ELR (cell line): ENCODE measurements at regions not wholly inside any gene's neighbourhood (a gene's known extent, or its start where the extent isn't known, plus 50 kb on each side); places are given as distances from the start of the nearest gene placed in this dataset.
"Not testable (repeated sequence)": the region's sequence is repeated elsewhere in the genome, so short reads cannot be mapped to it uniquely, and the experiment has no call there.

Experiments
- DNase-seq: peaks from one replicate; pipeline ENCODE4 v3.0.0-alpha.2; 2015; ENCODE audit warnings: low read depth

- DNase-seq: no peak
Observed at GRCh38 chr2:155022531-155022930, 324.0 kb downstream of the KCNJ3 start.

- DNase-seq: no peak
Observed at GRCh38 chr2:155021618-155022017, 323.1 kb downstream of the KCNJ3 start.

- DNase-seq: no peak
Observed at GRCh38 chr2:155020246-155020645, 321.8 kb downstream of the KCNJ3 start.

GRCh38 chr2:155010925-155011324 is 312.4 kb downstream of the KCNJ3 start:
- DNase-seq: no peak

GRCh38 chr2:154995361-154995760 is 296.9 kb downstream of the KCNJ3 start:
- DNase-seq: no peak

GRCh38 chr2:154992826-154993225 is 294.3 kb downstream of the KCNJ3 start:
- no peak for DNase-seq

- no peak for DNase-seq
Observed at GRCh38 chr2:154978710-154979109, 280.2 kb downstream of the KCNJ3 start.

GRCh38 chr2:154978244-154978643 is 279.7 kb downstream of the KCNJ3 start:
- DNase-seq: no peak

GRCh38 chr2:154974041-154974440 is 275.5 kb downstream of the KCNJ3 start:
- DNase-seq: no peak

- no peak for DNase-seq
Observed at GRCh38 chr2:154963511-154963910, 265.0 kb downstream of the KCNJ3 start.

GRCh38 chr2:154961676-154962075 is 263.2 kb downstream of the KCNJ3 start:
- DNase-seq: no peak

- DNase-seq: no peak
Observed at GRCh38 chr2:154960802-154961583, 262.5 kb downstream of the KCNJ3 start.

- DNase-seq: no peak
Observed at GRCh38 chr2:154952346-154952980, 254.0 kb downstream of the KCNJ3 start.

GRCh38 chr2:154947416-154947815 is 248.9 kb downstream of the KCNJ3 start:
- not testable (repeated sequence) for DNase-seq

- DNase-seq: no peak
Observed at GRCh38 chr2:154945984-154946383, 247.5 kb downstream of the KCNJ3 start.

- no peak for DNase-seq
Observed at GRCh38 chr2:154941379-154941778, 242.9 kb downstream of the KCNJ3 start.

GRCh38 chr2:154934213-154934612 is 235.7 kb downstream of the KCNJ3 start:
- no peak for DNase-seq

GRCh38 chr2:154924531-154924930 is 226.0 kb downstream of the KCNJ3 start:
- DNase-seq: no peak

- DNase-seq: no peak
Observed at GRCh38 chr2:154914561-154914960, 216.1 kb downstream of the KCNJ3 start.

- DNase-seq: no peak
Observed at GRCh38 chr2:154912215-154912614, 213.7 kb downstream of the KCNJ3 start.

GRCh38 chr2:154911729-154912128 is 213.2 kb downstream of the KCNJ3 start:
- no peak for DNase-seq

GRCh38 chr2:154910701-154911100 is 212.2 kb downstream of the KCNJ3 start:
- DNase-seq: no peak

GRCh38 chr2:154908327-154908726 is 209.8 kb downstream of the KCNJ3 start:
- DNase-seq: no peak
